ENCODE measurements at regions not wholly inside any gene's neighbourhood (a gene's known extent, or its start where the extent isn't known, plus 50 kb on each side); places are given as distances from the start of the nearest gene placed in this dataset.

DNA sequence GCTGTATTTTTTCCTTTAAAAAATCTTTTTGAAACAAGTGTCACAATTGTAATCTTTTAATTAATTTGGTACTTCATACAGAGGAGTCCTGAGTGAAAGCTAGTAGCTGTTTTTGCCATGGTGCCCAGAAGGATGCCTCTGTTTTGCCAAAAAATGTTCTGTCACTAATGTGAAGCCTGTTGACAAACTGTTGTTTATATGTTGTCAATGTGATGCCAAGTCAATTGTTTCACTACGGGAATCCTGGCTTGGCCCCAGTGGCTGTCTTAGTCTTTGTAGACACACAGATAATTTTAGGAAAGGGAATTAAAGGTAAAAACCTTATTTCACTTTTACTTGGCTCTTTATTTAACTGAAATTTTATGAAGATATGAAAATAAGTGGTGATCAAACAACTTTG, 706.4 kb upstream of the MMS22L start:
- Histone ChIP-seq H3K27me3 (ENCODE audit: control insufficient read depth, insufficient read depth, low read length) (no peaks in the 10 kb centered on the region), H3K9me3 (ENCODE audit: control insufficient read depth, insufficient read depth, low read length) (no peaks in the 10 kb centered on the region), H3K36me3 (ENCODE audit: control insufficient read depth, insufficient read depth, low read length) (no peaks in the 10 kb centered on the region), H3K4me1 (ENCODE audit: control insufficient read depth, insufficient read depth, low read length) (no peaks in the 10 kb centered on the region), H3K27ac (ENCODE audit: low read depth, low read length) (no peak overlapping the region), H3K4me3 (ENCODE audit: low read depth, low read length) (no peak overlapping the region)
- WGBS (ENCODE audit: insufficient coverage): no CpG with 5 or more reads among the region's 1 CpG
- peak in 2 of 6 donors; percentile 54 to 76 for DNase-seq (ENCODE audit: low read depth in 4 of 6, low spot score in 6 of 6)

DNA sequence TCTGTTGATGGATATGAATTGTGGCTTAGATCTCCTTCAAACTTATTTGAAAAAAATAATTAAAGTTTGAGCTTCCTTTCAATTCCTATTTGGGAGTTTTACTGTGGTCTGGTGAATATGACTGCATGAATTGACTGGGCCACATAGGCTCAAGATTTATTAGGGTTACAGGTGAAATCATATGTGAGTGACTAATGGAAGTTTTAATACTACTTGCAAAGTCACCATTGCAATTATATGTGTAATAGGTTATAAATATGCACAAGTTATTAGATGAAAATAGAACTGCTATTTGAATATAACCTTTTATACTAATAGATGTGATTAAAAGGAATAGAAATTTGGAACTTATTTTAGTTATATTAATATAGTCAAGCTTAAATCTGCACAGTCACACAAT, 712.1 kb upstream of the MMS22L start:
- Histone ChIP-seq H3K27ac (ENCODE audit: low read depth, low read length) (no peak overlapping the region), H3K9me3 (ENCODE audit: control insufficient read depth, insufficient read depth, low read length) (no peaks in the 10 kb centered on the region), H3K4me1 (ENCODE audit: control insufficient read depth, insufficient read depth, low read length) (no peaks in the 10 kb centered on the region), H3K4me3 (ENCODE audit: low read depth, low read length) (no peak overlapping the region), H3K27me3 (ENCODE audit: control insufficient read depth, insufficient read depth, low read length) (no peaks in the 10 kb centered on the region), H3K36me3 (ENCODE audit: control insufficient read depth, insufficient read depth, low read length) (no peaks in the 10 kb centered on the region)
- no peak for DNase-seq (ENCODE audit: low read depth in 4 of 6, low spot score in 6 of 6)

DNA sequence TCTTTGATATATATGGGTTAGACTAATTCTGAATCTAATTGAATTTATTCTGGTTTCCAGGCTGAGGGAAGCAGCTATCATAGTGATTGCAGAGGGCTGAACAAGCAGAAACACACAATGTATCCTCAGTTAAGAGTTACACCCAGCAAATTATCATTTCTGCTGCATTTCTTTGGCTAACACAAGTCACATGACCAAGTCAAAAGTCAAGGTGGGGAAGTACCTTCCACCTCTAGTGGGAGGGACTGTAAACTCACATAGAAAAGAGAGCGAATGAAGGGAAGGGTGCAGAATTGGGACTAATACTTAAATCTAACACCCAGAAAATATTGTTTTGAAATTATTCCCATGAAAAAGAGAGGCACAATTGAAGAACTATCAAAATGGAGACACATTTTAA, 719.7 kb upstream of the MMS22L start:
- H3K9me3 ChIP-seq (ENCODE audit: control insufficient read depth, insufficient read depth, low read length): no peaks in the 10 kb centered on the region
- no peak overlapping the region for H3K4me3 ChIP-seq (ENCODE audit: low read depth, low read length)
- no peaks in the 10 kb centered on the region for H3K36me3 ChIP-seq (ENCODE audit: control insufficient read depth, insufficient read depth, low read length)
- DNase-seq (ENCODE audit: low read depth in 4 of 6, low spot score in 6 of 6): no peak
- H3K27me3 ChIP-seq (ENCODE audit: control insufficient read depth, insufficient read depth, low read length): no peaks in the 10 kb centered on the region
- WGBS (ENCODE audit: insufficient coverage): no CpG with 5 or more reads among the region's 1 CpG
- H3K4me1 ChIP-seq (ENCODE audit: control insufficient read depth, insufficient read depth, low read length): no peaks in the 10 kb centered on the region
- no peak overlapping the region for H3K27ac ChIP-seq (ENCODE audit: low read depth, low read length)

DNA sequence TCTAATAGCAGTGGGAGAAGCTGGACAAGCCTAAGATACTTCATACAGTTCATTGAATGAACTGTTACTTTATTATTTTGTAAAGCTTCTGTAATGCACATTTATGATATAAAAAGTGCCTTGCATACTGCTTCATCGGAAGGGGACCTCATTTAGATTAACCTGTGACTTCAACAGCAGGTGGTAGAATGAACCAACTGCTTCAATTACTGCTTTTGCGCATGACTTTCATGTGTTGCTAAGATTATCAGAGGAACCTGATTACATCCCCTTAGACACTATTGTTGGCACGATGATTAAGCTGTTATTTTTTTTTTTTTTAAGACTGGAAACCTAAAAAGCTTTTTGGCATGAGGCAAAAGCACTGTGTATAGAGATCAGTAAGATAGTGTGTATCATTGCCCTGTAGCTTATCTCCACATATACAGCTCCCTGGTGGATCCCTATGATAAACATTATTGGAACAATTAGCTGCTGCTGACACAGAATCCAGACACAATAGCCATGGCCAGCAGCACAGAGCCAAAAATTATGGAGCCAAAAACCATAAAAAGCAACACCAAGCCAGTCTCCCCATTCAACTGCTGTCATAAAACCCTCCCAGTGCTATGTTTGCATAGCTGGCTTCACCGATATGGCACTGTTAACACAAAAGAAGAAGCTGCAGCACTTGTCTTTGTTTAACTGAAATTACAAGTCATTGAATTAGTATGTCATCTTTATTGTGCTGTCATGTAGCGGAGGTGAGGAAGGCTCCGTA, 731.6 kb upstream of the MMS22L start:
- no peak overlapping the region for H3K27ac ChIP-seq (ENCODE audit: low read depth, low read length)
- no peaks in the 10 kb centered on the region for H3K9me3 ChIP-seq (ENCODE audit: control insufficient read depth, insufficient read depth, low read length)
- DNase-seq (ENCODE audit: low read depth in 4 of 6, low spot score in 6 of 6): peak in 3 of 6 donors; percentile 17 to 89 (median 58)
- no peak overlapping the region for H3K4me3 ChIP-seq (ENCODE audit: low read depth, low read length)
- H3K36me3 ChIP-seq (ENCODE audit: control insufficient read depth, insufficient read depth, low read length): no peaks in the 10 kb centered on the region
- no peaks in the 10 kb centered on the region for H3K4me1 ChIP-seq (ENCODE audit: control insufficient read depth, insufficient read depth, low read length)
- 40% methylated on average over 1 of the region's 6 CpGs for WGBS (ENCODE audit: insufficient coverage)
- no peaks in the 10 kb centered on the region for H3K27me3 ChIP-seq (ENCODE audit: control insufficient read depth, insufficient read depth, low read length)

DNA sequence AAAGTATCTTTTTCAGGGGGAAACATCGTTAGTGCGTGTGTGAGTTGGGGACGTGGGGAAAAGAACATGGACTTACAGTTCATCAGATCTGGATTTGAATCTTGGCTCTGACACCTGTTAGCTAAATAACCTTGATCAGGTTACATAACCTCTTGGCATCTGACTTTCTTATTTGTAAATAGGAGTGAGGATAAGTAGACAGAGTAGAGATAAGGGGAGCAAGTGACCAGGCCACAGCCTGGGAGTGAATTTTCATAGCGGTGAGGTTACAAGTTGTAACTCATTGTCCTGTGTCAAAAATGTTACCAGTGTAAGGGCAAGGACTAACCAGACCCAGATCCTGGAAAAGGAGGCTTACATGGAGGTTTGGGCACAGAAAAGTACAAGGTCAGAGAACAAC, 733.5 kb upstream of the MMS22L start:
- Histone ChIP-seq H3K27ac (ENCODE audit: low read depth, low read length) (no peak overlapping the region), H3K4me3 (ENCODE audit: low read depth, low read length) (no peak overlapping the region), H3K9me3 (ENCODE audit: control insufficient read depth, insufficient read depth, low read length) (no peaks in the 10 kb centered on the region), H3K36me3 (ENCODE audit: control insufficient read depth, insufficient read depth, low read length) (no peaks in the 10 kb centered on the region), H3K27me3 (ENCODE audit: control insufficient read depth, insufficient read depth, low read length) (no peaks in the 10 kb centered on the region), H3K4me1 (ENCODE audit: control insufficient read depth, insufficient read depth, low read length) (no peaks in the 10 kb centered on the region)
- DNase-seq (ENCODE audit: low read depth in 4 of 6, low spot score in 6 of 6): no peak
- WGBS (ENCODE audit: insufficient coverage): 100% methylated on average over 4 of the region's 4 CpGs

DNA sequence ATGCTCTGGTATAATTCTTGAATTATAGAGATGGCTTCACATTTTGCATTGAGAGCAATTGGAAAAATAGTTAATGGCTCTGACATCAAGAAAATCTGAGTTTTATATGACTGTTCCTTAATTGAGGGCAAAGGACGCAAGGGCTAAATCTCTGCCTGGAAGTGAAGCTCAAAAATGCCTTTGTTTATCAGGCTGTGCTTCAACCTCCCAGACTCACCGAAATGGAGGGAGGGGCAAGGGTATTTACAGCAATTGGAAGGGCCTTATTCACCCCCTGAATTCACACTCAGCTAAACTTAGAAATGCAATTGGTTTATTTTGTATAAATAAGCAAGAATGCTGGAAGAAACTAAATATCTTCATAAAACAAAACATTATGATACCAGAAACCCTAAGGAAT, 737.2 kb upstream of the MMS22L start:
- no peak for DNase-seq (ENCODE audit: low read depth in 4 of 6, low spot score in 6 of 6)
- Histone ChIP-seq H3K9me3 (ENCODE audit: control insufficient read depth, insufficient read depth, low read length) (no peaks in the 10 kb centered on the region), H3K27ac (ENCODE audit: low read depth, low read length) (no peak overlapping the region), H3K4me1 (ENCODE audit: control insufficient read depth, insufficient read depth, low read length) (no peaks in the 10 kb centered on the region), H3K36me3 (ENCODE audit: control insufficient read depth, insufficient read depth, low read length) (no peaks in the 10 kb centered on the region), H3K27me3 (ENCODE audit: control insufficient read depth, insufficient read depth, low read length) (no peaks in the 10 kb centered on the region), H3K4me3 (ENCODE audit: low read depth, low read length) (no peak overlapping the region)
- no CpG with 5 or more reads among the region's 2 CpGs for WGBS (ENCODE audit: insufficient coverage)

DNA sequence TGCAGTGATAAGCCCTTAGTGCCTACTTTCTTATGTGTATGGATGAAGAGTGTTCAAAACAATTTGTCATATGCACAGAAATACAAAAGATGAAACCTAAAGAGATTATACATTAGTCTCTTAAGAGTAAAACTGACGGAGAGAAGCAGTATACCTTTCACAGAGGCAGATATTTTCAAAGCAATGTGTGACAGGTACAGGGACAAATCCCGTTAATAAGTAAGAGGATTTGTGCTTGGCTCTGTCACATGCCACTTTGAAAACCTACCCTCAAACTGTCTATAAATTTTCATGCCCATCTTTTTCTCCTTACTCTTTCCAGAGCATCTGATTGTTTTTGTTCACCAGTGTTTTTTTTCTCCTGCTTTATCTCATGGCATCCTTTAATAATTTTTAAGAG, 741.3 kb upstream of the MMS22L start:
- Histone ChIP-seq H3K36me3 (ENCODE audit: control insufficient read depth, insufficient read depth, low read length) (no peaks in the 10 kb centered on the region), H3K27me3 (ENCODE audit: control insufficient read depth, insufficient read depth, low read length) (no peaks in the 10 kb centered on the region), H3K4me3 (ENCODE audit: low read depth, low read length) (no peak overlapping the region), H3K27ac (ENCODE audit: low read depth, low read length) (no peak overlapping the region), H3K4me1 (ENCODE audit: control insufficient read depth, insufficient read depth, low read length) (no peaks in the 10 kb centered on the region), H3K9me3 (ENCODE audit: control insufficient read depth, insufficient read depth, low read length) (no peaks in the 10 kb centered on the region)
- DNase-seq (ENCODE audit: low read depth in 4 of 6, low spot score in 6 of 6): no peak
- no CpG with 5 or more reads among the region's 2 CpGs for WGBS (ENCODE audit: insufficient coverage)

DNA sequence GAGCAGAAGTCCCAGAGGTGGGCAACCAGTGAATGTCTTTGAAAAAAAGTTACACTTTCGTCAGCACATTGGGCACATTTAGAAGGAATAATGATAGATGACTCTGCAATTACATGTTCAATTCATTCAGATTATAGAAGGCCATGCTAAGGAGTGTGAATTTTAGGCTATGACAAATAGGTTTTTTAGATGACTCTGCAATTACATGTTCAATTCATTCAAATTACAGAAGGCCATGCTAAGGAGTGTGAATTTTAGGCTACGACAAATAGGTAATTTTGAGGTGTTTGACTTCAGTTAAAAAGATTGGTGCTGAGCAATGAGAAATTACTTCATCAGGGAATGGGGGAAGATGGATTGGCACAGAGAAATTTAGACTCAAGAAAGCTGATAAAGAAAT, 744.9 kb upstream of the MMS22L start:
- Histone ChIP-seq H3K36me3 (ENCODE audit: control insufficient read depth, insufficient read depth, low read length) (no peaks in the 10 kb centered on the region), H3K4me1 (ENCODE audit: control insufficient read depth, insufficient read depth, low read length) (no peaks in the 10 kb centered on the region), H3K27ac (ENCODE audit: low read depth, low read length) (no peak overlapping the region), H3K4me3 (ENCODE audit: low read depth, low read length) (no peak overlapping the region), H3K27me3 (ENCODE audit: control insufficient read depth, insufficient read depth, low read length) (no peaks in the 10 kb centered on the region), H3K9me3 (ENCODE audit: control insufficient read depth, insufficient read depth, low read length) (no peaks in the 10 kb centered on the region)
- 100% methylated on average over 1 of the region's 2 CpGs for WGBS (ENCODE audit: insufficient coverage)
- DNase-seq (ENCODE audit: low read depth in 4 of 6, low spot score in 6 of 6): no peak

DNA sequence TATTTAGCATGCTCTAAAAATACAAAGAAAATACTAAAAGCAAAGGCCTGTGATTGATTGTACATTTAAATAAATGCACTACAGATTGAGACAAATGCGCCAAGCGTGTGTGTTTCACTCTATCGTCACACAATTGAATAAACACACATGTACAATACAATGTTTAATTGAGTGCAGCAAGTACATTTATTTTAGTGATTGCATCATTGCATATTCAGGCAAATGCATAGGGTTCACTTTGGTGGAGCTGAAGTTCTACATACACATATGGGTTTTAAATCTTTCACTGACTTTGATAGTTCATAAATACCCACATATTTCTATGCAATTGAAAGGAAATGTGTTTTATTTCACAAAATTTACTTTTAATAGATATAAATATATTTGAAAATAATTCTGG, 750.6 kb upstream of the MMS22L start:
- Histone ChIP-seq H3K27me3 (ENCODE audit: control insufficient read depth, insufficient read depth, low read length) (no peaks in the 10 kb centered on the region), H3K4me1 (ENCODE audit: control insufficient read depth, insufficient read depth, low read length) (no peaks in the 10 kb centered on the region), H3K36me3 (ENCODE audit: control insufficient read depth, insufficient read depth, low read length) (no peaks in the 10 kb centered on the region), H3K27ac (ENCODE audit: low read depth, low read length) (no peak overlapping the region), H3K9me3 (ENCODE audit: control insufficient read depth, insufficient read depth, low read length) (no peaks in the 10 kb centered on the region), H3K4me3 (ENCODE audit: low read depth, low read length) (no peak overlapping the region)
- DNase-seq (ENCODE audit: low read depth in 4 of 6, low spot score in 6 of 6): no peak
- WGBS (ENCODE audit: insufficient coverage): no CpG with 5 or more reads among the region's 3 CpGs

DNA sequence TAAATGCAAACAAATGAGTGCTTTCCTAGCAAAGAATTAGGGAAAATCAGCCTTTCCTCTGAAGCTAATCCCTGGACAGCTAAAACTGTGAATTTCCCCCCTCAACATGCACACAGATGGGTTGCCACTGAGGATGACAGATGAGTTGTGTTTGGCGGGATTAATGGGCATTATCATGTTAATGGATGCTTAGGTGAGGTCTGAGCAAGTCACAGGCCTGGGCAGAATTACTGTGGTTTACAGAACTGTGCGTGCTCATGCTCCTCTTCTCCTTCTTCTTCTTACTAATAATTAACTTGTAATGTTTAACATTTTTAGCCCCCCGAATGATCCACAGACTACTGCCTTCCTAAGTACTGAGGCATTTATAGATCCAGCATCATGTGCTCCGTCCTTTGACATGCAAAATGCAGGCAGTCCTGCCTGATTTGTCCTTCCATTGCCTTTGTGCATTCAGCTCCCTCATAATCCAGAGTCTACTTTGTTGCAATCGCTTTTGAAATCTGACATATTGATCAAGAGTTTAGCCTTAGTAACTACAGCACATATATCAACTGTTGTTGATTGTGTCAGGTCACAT, 753.4 kb upstream of the MMS22L start:
- Histone ChIP-seq H3K4me3 (ENCODE audit: low read depth, low read length) (no peak overlapping the region), H3K9me3 (ENCODE audit: control insufficient read depth, insufficient read depth, low read length) (no peaks in the 10 kb centered on the region), H3K4me1 (ENCODE audit: control insufficient read depth, insufficient read depth, low read length) (no peaks in the 10 kb centered on the region), H3K27me3 (ENCODE audit: control insufficient read depth, insufficient read depth, low read length) (peaks cover 6% of the 10 kb centered on the region), H3K36me3 (ENCODE audit: control insufficient read depth, insufficient read depth, low read length) (no peaks in the 10 kb centered on the region), H3K27ac (ENCODE audit: low read depth, low read length) (no peak overlapping the region)
- 58% methylated on average over 2 of the region's 5 CpGs for WGBS (ENCODE audit: insufficient coverage)
- peak in 1 of 6 donors; percentile 35 for DNase-seq (ENCODE audit: low read depth in 4 of 6, low spot score in 6 of 6)

Measured in spinal cord (tissue), 9 donors.